ENCODE measurements at regions not wholly inside any gene's neighbourhood (a gene's known extent, or its start where the extent isn't known, plus 50 kb on each side); places are given as distances from the start of the nearest gene placed in this dataset.

GRCh38 chr11:134740590-134741261 lies 328.7 kb upstream of the B3GAT1 start:
- no peak for DNase-seq

- no peak for DNase-seq
Observed at GRCh38 chr11:134739136-134739535, 327.1 kb upstream of the B3GAT1 start.

GRCh38 chr11:134738581-134738980 lies 326.5 kb upstream of the B3GAT1 start:
- DNase-seq, result no peak

- no peak for DNase-seq
Observed at GRCh38 chr11:134737563-134738510, 325.8 kb upstream of the B3GAT1 start.

- DNase-seq, result no peak
Observed at GRCh38 chr11:134736251-134736947, 324.4 kb upstream of the B3GAT1 start.

GRCh38 chr11:134734894-134735293 lies 322.9 kb upstream of the B3GAT1 start:
- no peak for DNase-seq

GRCh38 chr11:134734141-134734845 lies 322.3 kb upstream of the B3GAT1 start:
- DNase-seq, result no peak

GRCh38 chr11:134733646-134734045 lies 321.6 kb upstream of the B3GAT1 start:
- DNase-seq, result no peak

GRCh38 chr11:134731213-134731961 lies 319.3 kb upstream of the B3GAT1 start:
- DNase-seq, result no peak

GRCh38 chr11:134730561-134731212 lies 318.6 kb upstream of the B3GAT1 start:
- no peak for DNase-seq

- DNase-seq, result no peak
Observed at GRCh38 chr11:134730101-134730500, 318.1 kb upstream of the B3GAT1 start.

GRCh38 chr11:134728186-134728585 lies 316.1 kb upstream of the B3GAT1 start:
- no peak for DNase-seq

- DNase-seq, result no peak
Observed at GRCh38 chr11:134727636-134728035, 315.6 kb upstream of the B3GAT1 start.

- DNase-seq, result no peak
Observed at GRCh38 chr11:134727204-134727603, 315.2 kb upstream of the B3GAT1 start.

GRCh38 chr11:134725716-134726639 lies 313.9 kb upstream of the B3GAT1 start:
- DNase-seq, result no peak

GRCh38 chr11:134725211-134725610 lies 313.2 kb upstream of the B3GAT1 start:
- no peak for DNase-seq

GRCh38 chr11:134724779-134725140 lies 312.7 kb upstream of the B3GAT1 start:
- no peak for DNase-seq

GRCh38 chr11:134724106-134724778 lies 312.2 kb upstream of the B3GAT1 start:
- no peak for DNase-seq

- DNase-seq, result peak in 1 of 5 experiments; percentile 36
Observed at GRCh38 chr11:134720691-134721070, 308.6 kb upstream of the B3GAT1 start.

Measured in T-helper 2 cell (primary cell).